CD4-positive, alpha-beta T cell treated with Interleukin-1 beta for 1 hour (primary cell): ENCODE measurements at regions not wholly inside any gene's neighbourhood (a gene's known extent, or its start where the extent isn't known, plus 50 kb on each side); places are given as distances from the start of the nearest gene placed in this dataset.
"Not testable (repeated sequence)": the region's sequence is repeated elsewhere in the genome, so short reads cannot be mapped to it uniquely, and the experiment has no call there.

Experiments used
- DNase-seq, 2 donors: peaks; one replicate each; pipeline ENCODE4 v3.0.0-alpha.2; 2020 to 2022

DNA sequence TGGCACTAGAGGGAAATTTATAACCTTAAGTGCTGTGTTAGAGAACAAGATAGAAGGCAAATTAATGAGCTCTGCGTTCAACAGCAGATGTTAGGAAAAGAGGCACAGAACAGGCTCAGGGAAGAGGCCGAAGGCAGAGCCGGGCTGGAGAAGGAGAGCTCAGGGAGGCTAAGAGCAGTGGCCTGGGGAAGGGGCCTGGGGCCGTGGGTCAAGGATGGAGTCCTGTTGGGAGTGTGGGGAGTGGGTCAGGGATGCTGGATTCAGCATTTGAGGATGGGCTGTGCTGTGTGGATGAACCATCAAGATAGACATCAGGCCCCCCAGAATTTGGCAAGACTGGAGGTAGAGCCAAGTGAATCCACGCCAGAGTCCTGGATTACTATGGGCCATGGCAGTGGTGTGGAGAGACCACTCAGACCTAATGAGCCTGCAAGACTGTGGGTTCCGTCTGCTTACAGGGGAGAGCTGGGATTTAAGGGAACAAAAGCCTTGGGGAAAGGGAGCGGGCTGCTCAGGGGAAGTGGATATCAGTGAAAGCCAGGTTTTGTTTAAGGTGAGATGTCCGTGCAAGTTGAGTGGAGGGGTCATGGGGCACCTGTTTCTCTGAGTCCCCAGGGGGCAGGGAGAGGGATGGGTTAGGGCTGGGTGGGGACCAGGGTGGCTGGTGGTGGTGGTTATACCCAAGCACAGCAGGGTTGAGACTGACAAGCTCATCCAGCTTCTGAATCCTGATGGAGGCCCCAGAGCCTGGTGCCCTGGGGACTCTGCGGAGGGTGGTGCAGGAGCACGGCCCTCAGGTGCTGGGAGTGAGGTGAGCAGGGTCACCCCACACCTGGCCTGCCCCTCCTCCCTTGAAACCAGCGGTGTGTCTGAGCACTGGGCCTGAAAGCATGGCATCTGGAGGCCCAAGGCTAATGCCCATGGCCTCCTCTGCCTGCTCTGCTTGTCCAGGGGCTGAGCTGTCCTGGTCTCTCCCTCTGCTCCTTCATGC is 101.7 kb downstream of the BMS1 start:
- DNase-seq, result no peak

DNA sequence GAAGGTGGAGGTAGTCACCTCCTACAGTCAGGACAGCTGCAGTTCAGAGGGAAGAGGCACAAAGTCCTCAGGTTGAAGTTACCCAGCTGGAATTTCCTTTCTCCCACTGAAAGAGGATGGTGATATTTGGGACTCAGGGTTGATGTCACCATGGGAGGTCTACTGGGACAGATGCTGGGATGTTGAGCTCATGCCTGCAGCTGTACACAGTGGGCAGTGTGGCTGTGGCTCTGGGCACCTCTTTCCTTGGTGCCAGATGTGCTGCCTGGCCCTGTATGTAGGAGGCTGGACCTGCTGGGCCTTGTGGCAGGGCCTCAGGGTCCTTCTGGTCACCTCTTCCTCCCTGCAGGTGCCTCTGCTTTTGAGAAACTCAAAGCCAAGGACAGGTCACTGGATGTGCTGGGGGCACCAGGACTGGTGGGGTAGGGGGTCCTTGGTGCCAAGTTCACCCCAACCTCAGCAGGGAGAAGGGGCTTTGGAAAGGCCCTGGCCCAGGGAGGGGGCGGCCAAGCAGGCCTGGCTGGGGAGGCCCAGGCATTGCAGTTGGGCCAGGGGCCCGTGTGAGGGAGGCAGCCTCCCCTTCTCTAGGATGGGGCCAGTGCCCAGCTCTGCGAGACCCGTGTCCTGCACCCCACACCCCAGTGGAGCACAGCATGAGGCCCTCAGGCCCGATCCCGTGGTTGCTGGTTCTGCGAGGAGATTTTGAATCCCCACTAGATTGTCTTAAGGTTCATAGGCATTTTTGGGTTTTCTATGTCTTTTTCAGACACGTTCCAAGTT is 103.1 kb downstream of the BMS1 start:
- no peak for DNase-seq

GRCh38 chr10:42887734-42888503 is 105.3 kb downstream of the BMS1 start:
- no peak for DNase-seq

DNA sequence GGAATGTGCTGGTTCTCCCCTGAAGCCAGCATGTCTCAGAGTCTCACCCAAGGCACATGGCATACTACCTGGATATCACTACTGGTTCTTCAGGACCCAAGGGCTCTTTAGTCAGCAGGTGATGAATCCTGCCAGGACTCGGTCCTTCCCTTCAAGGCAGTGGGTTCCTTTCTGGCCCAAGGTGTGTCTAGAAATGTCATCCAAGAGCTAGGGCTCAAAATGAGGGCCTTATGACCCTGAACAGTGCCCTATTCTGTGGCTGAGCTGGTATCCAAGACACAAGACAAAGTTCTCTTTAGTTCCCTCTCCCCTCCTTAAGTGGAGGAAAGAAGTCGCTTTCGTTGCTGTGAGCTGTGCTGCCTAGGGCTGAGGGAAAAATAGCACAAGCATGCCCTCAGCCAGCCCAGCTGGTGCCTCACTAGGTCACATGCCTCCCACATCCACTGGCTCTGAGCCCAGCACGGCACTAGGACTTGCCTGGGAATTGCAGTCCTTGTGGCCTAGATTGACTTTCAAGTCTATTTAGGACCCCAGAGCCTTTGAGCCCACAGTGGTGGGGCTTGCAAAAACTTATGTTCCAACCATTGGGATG is 106.0 kb downstream of the BMS1 start:
- no peak for DNase-seq

GRCh38 chr10:42896735-42897134 is 114.1 kb downstream of the BMS1 start:
- DNase-seq, result no peak

GRCh38 chr10:42898037-42898960 is 115.7 kb downstream of the BMS1 start:
- no peak for DNase-seq

DNA sequence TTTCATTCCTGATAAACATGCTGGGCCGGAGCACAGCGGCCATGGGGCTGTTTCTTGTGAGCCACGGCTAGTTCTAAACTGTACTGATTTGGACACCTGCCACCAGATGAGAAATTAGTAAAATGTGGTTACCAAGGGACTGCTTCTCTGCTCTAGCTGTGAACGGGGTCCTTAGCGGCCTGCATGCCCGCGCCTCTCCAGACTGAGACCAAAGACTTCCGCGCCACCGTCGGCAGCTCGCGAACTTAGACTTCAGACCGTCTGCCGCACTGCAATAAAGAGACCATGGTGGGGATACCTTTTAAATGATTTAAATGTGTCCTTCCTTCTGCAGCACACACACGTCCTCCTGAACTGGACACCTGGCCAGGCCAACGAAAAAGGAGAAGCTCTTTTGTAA is 116.4 kb downstream of the BMS1 start:
- no peak for DNase-seq

- DNase-seq, result not testable (repeated sequence)
These were observed 117.8 kb downstream of the BMS1 start for GRCh38 chr10:42900346-42900745.

GRCh38 chr10:42911359-42911758 is 128.8 kb downstream of the BMS1 start:
- no peak for DNase-seq

DNA sequence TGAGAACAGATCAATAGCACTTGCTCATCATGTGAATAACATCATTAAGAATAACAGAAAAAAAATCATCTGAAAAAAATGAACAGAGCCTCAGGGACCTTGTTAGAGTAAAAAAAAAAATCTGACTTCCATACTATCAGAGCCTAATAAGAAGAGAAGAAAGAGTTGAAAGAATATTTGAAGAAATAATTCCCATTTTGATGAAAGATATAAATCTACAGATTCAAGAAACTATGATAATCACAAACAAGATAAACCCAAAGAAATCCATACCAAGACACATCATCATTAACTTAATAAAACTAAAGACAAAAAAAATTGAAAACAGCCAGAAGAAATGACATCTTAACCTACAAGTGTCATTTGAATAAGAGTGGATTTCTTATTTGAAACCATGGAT is 134.4 kb downstream of the BMS1 start:
- no peak for DNase-seq

- no peak for DNase-seq
These were observed 135.2 kb downstream of the BMS1 start for GRCh38 chr10:42917821-42918220.

DNA sequence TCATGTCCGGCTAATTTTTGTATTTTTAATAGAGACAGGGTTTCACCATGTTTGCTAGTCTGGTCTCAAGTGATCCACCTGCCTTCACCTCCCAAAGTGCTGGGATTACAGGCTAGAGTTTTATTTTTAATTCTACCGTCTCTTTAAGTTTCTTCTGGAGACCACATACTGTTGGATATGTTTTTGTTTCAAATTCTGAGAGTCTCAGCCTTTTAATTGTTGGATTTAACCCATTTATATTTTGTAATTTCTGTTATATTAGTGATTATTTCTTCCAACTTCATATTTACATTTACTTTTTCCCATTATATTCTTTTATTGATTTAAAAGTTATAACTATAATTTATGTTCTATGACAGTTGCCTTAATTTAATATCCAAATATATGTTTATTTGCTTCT is 139.4 kb downstream of the BMS1 start:
- DNase-seq, result no peak

GRCh38 chr10:42924484-42924883 is 141.9 kb downstream of the BMS1 start:
- no peak for DNase-seq

GRCh38 chr10:42926843-42927242 is 144.2 kb downstream of the BMS1 start:
- no peak for DNase-seq

- no peak for DNase-seq
These were observed 145.5 kb downstream of the BMS1 start for GRCh38 chr10:42928064-42928463.

GRCh38 chr10:42929236-42929635 is 146.6 kb downstream of the BMS1 start:
- DNase-seq, result no peak

DNA sequence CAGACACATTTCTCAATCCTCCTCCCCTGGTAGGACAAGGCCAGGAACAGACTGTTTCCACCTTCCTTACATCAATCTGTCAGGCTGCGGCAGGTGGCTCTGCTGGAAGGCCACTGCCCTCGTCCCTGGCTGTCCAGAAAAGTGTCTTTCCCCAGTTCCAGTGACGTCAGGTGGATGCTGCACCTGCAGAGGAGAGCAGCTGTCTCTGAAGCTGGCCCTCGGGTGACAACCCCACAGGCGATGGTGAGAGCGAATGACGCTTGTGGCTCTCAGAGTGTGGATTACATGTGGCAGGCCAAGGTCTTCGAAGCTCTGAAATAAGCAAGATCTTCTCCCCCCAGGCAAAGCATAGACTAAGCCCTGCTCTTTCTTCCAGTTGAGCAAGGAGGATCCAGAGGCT is 146.9 kb upstream of the RET start:
- DNase-seq, result no peak

DNA sequence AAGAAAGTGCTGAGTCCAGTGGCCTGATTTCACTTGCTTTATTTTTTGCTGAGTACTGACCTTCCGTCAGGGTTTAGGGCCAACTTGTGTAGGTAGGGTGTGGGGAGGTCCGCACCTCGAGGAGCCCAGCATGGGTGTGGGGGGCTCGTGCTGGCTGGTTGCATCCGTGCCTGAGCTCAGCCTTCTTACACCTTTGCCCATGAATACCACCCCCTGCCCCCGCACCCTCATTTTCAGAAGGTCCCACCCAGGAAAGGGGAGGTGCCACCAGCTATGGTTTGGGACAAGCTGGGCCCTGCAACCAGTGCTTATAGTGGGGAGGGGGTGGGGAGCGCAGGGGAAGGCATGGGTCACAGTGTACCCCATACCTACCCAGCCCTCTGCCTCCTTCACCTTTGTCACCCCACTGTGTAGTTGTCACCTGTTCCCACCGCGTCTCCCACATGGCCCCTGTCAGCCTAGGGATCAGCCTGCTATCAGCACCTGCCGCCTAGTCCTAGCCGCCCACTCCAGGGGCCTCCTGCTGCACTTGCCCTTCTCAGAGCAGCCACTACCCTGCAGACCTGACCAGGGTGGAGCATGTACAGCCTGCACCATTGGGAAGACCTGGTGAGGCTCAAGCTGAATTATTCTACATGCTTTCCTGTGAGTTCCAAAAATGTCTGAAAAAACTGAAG is 146.2 kb upstream of the RET start:
- DNase-seq, result no peak

- DNase-seq, result no peak
These were observed 144.8 kb upstream of the RET start for GRCh38 chr10:42932116-42932515.

- peak; percentile 49 to 62 for DNase-seq
These were observed 144.0 kb upstream of the RET start for GRCh38 chr10:42932735-42933447.
